Endothelial cell of umbilical vein (primary cell): ENCODE measurements at regions not wholly inside any gene's neighbourhood (a gene's known extent, or its start where the extent isn't known, plus 50 kb on each side); places are given as distances from the start of the nearest gene placed in this dataset.

Experiments used
- BruUV-seq: library from RNA; stranded (reverse); fragments of 400-500 nt; replicated peaks from 2 replicates; lab custom pipeline; 2021; lab: Mats Ljungman, UMichigan
- CTCF ChIA-PET: fragments of 300-600, 350-600 bp; sonication (Branson Sonifier 250); formaldehyde crosslinking; loops from one replicate; lab custom pipeline; 2021; ENCODE audit warnings: antibody characterized with exemption, inconsistent platforms; lab: Charles Lee
- POLR2A ChIA-PET: fragments of 300-600, 350-600 bp; sonication (Branson Sonifier 250); formaldehyde crosslinking; loops from one replicate; lab custom pipeline; 2021; ENCODE audit warnings: antibody characterized with exemption, inconsistent platforms; lab: Charles Lee
- DNase-seq: peaks from one replicate; pipeline ENCODE4 v3.0.0-alpha.2; 2011; ENCODE audit warnings: low read depth, low spot score
- FAIRE-seq: peaks from 2 replicates; lab custom pipeline; 2011; peaks lifted over from hg19 to GRCh38; lab: Jason Lieb, UNC
- H2AFZ ChIP-seq: 2 replicates; pipeline ENCODE4 v1.6.0; 2012; ENCODE audit warnings: low read depth, low read length, control low read depth, inconsistent platforms
- H3K27ac ChIP-seq: 2 replicates; pipeline ENCODE4 v1.5.1; 2011; ENCODE audit warnings: low read depth, mild to moderate bottlenecking, control low read depth, low read length, moderate library complexity; ENCODE audit not compliant: insufficient read depth
- H3K27me3 ChIP-seq, 2 experiments: 2 replicates each; pipeline versions ENCODE4 v1.6.0 to v1.6.1; 2011; ENCODE audit warnings: low read length in 2 of 2, mixed read lengths in 1 of 2; ENCODE audit not compliant: control insufficient read depth in 2 of 2, insufficient read depth in 2 of 2
- H3K36me3 ChIP-seq, 2 experiments: 2 replicates in 1 of 2; 3 replicates in 1 of 2; pipeline ENCODE4 v1.5.1; 2011; ENCODE audit warnings: low read length in 2 of 2, mild to moderate bottlenecking in 1 of 2, moderate library complexity in 1 of 2; ENCODE audit not compliant: control insufficient read depth in 2 of 2, insufficient read depth in 2 of 2; ENCODE audit errors: extremely low read depth in 1 of 2
- H3K4me1 ChIP-seq: 3 replicates; pipeline ENCODE4 v1.5.1; 2011; ENCODE audit warnings: mild to moderate bottlenecking, low read length; ENCODE audit not compliant: control insufficient read depth, insufficient read depth; ENCODE audit errors: extremely low read depth
- H3K4me2 ChIP-seq: 2 replicates; pipeline ENCODE4 v1.6.1; 2011; ENCODE audit warnings: low read length, control low read depth, mixed read lengths; ENCODE audit not compliant: insufficient read depth
- H3K4me3 ChIP-seq, 3 experiments: fragments of 200-600 bp in 1 of 3; sonication (generic), shearing (Covaris generic) in 1 of 3; replicated peaks in 1 of 3; 2 replicates each; pipeline ENCODE4 v1.5.1; 2011 to 2016; ENCODE audit warnings: control low read depth in 3 of 3, low read length in 3 of 3, mild to moderate bottlenecking in 2 of 3, inconsistent platforms in 1 of 3, low read depth in 1 of 3, moderate library complexity in 1 of 3; ENCODE audit not compliant: insufficient read depth in 1 of 3
- H3K79me2 ChIP-seq: 2 replicates; pipeline ENCODE4 v1.6.0; 2012; ENCODE audit warnings: low read length, inconsistent platforms; ENCODE audit not compliant: control insufficient read depth, insufficient read depth
- H3K9ac ChIP-seq: replicated peaks from 2 replicates; pipeline ENCODE3; 2011; ENCODE audit warnings: low read length, control low read depth; ENCODE audit not compliant: insufficient read depth; ENCODE audit errors: extremely low read depth
- H3K9me1 ChIP-seq: replicated peaks from 3 replicates; pipeline ENCODE4 v1.6.0; 2011; ENCODE audit warnings: mild to moderate bottlenecking, low read length; ENCODE audit not compliant: control insufficient read depth, insufficient read depth; ENCODE audit errors: extremely low read depth
- H3K9me3 ChIP-seq: replicated peaks from 2 replicates; pipeline ENCODE4 v1.5.1; 2012; ENCODE audit warnings: low read length, inconsistent platforms; ENCODE audit not compliant: control insufficient read depth, insufficient read depth
- H4K20me1 ChIP-seq: replicated peaks from 2 replicates; pipeline ENCODE3; 2011; ENCODE audit warnings: mild to moderate bottlenecking, low read length; ENCODE audit not compliant: control insufficient read depth, insufficient read depth; ENCODE audit errors: extremely low read depth
- CTCF ChIP-seq, 2 donors: IDR thresholded peaks; 1 replicate in 1 of 2; 2 replicates in 1 of 2; pipeline ENCODE4 v1.5.1; 2011; ENCODE audit warnings: low read length in 2 of 2, mild to moderate bottlenecking in 2 of 2, moderate library complexity in 2 of 2, control low read depth in 1 of 2, inconsistent platforms in 1 of 2, low read depth in 1 of 2; ENCODE audit not compliant: insufficient read depth in 1 of 2; ENCODE audit errors: extremely low read depth in 1 of 2
- EZH2 ChIP-seq: IDR thresholded peaks from 2 replicates; pipeline ENCODE4 v1.6.1; 2012; ENCODE audit warnings: borderline replicate concordance, low read depth, mild to moderate bottlenecking, moderate library complexity, low read length, inconsistent platforms; ENCODE audit not compliant: severe bottlenecking
- FOS ChIP-seq: IDR thresholded peaks from 2 replicates; pipeline ENCODE4 v1.6.1; 2011; ENCODE audit warnings: mild to moderate bottlenecking, low read length, moderate library complexity, borderline replicate concordance; ENCODE audit not compliant: insufficient read depth
- GATA2 ChIP-seq: IDR thresholded peaks from 2 replicates; pipeline ENCODE4 v1.7.0; 2011; ENCODE audit warnings: low read depth, mild to moderate bottlenecking, moderate library complexity, mixed read lengths, low read length; ENCODE audit not compliant: insufficient read length, insufficient read depth
- JUN ChIP-seq: IDR thresholded peaks from 2 replicates; pipeline ENCODE4 v1.6.1; 2011; ENCODE audit warnings: borderline replicate concordance, low read depth; ENCODE audit not compliant: insufficient read length, insufficient read depth
- MAX ChIP-seq: IDR thresholded peaks from 2 replicates; pipeline ENCODE4 v1.6.1; 2011; ENCODE audit not compliant: insufficient read depth, insufficient read length
- MYC ChIP-seq: IDR thresholded peaks from one replicate; pipeline ENCODE4 v1.6.1; 2011; ENCODE audit warnings: mild to moderate bottlenecking, low read depth, low read length
- POLR2A ChIP-seq: IDR thresholded peaks from 2 replicates; pipeline ENCODE4 v1.6.1; 2012; ENCODE audit warnings: low read depth, mild to moderate bottlenecking, control low read depth, low read length
- POLR2AphosphoS5 ChIP-seq: IDR thresholded peaks from 2 replicates; pipeline ENCODE4 v1.6.1; 2012; ENCODE audit warnings: low read depth, mild to moderate bottlenecking, control low read depth, low read length, moderate library complexity; ENCODE audit not compliant: insufficient read depth
- dilution Hi-C: fragments of 300-500 bp; cut with MboI; formaldehyde crosslinking; loops from one replicate; pipeline ENCODE4 v1.15.0; 2019; ENCODE audit warnings: low sequenced_read_pairs; ENCODE audit not compliant: extremely low pct_ligation_motif_present
- intact Hi-C: fragments of 100-400 bp; cut with micrococcal nuclease; formaldehyde crosslinking; loops from one replicate; pipeline ENCODE4 v1.10.0; 2022

- TF ChIP-seq FOS (no peak), GATA2 (no peak), POLR2A (no peak), JUN (no peak), MAX (no peak), CTCF (IDR thresholded peaks at IDR 0.05; ENCODE audit: extremely low read depth in 1 of 2, insufficient read depth in 1 of 2, low read depth in 1 of 2, low read length in 2 of 2) (no peak), MYC (no peak), EZH2 (no peak), POLR2AphosphoS5 (no peak)
- no TSS peak for BruUV-seq
- no peak overlapping the region for H3K4me3 ChIP-seq
- H3K9me1 ChIP-seq, result no peaks in the 10 kb centered on the region
- intact Hi-C loops (no loop called here), dilution Hi-C loops (no loop called here)
- POLR2A ChIA-PET, result no interaction called here
- peaks cover 2% of the 10 kb centered on the region for H3K9me3 ChIP-seq
- DNase-seq (no peak), FAIRE-seq (no peak)
- H3K27ac ChIP-seq, result no peak overlapping the region
- CTCF ChIA-PET, result no interaction called here
- no peaks in the 10 kb centered on the region for H4K20me1 ChIP-seq
- H3K9ac ChIP-seq, result no peak overlapping the region
- no peaks in the 10 kb centered on the region for H3K79me2 ChIP-seq
- no peaks in the 10 kb centered on the region for H3K4me1 ChIP-seq
- H2AFZ ChIP-seq, result no peak overlapping the region
- H3K4me2 ChIP-seq, result no peak overlapping the region
- H3K36me3 ChIP-seq, result no peaks in the 10 kb centered on the region
- H3K27me3 ChIP-seq, result no peaks in the 10 kb centered on the region
Measured at GRCh38 chr10:109464949-109465348, 458.4 kb downstream of the XPNPEP1 start.
